ENCODE measurements at regions not wholly inside any gene's neighbourhood (a gene's known extent, or its start where the extent isn't known, plus 50 kb on each side); places are given as distances from the start of the nearest gene placed in this dataset.

DNA sequence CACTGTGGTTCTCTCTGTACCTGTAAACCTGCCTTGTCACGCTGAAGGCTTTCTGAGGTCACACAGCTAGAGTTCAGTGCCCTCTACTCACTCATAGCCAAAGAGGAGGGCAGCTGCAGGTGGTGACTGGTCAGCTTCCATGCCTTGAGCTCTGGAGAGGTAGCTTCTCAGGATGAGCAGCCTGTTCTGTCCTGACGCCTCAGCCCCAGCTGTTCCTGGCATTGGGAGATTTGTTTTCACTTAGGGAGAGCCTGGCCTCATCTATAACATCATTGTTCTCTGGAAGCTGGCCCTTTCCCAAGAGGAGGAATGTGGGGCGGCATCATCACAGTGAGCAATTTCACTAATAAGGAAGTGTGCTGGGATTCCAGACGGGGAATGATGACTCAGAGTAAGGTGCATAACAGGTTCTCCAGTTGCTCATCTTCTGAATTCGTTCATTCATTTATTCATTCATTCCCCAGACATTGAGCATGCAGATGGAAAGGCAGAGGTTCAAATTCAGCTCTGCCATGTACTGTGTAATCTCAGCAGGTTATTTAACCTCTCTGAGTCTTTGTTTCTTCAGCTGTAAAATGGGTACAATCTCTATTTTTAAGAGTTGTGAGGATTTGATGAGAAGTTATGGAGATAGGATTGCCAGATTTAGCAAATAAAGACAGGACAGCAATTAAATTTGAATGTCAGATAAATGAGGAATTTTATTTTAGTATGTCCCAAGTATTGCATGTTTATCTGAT lies 255.8 kb upstream of the CRY1 start:
- DNase-seq (ENCODE audit: low read depth): no peak

DNA sequence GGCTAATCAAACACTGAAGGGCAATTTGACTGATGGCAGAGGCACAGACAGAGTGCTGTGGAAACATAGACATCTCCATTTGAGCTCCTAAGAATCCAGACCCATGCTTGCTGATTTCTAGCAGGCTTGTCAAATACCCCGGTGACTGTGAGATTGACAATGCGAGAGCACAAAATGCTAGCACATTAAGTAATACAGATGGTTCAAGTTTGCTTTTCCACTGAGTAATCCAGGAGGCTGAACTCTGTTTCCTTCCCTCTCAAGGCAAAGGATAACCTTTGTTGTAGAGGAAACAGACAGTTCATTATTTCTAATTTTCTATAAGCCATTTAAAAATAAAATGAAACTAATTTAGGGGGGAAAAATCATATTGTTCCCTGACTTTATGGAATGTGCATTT lies 256.5 kb upstream of the CRY1 start:
- DNase-seq (ENCODE audit: low read depth): no peak

DNA sequence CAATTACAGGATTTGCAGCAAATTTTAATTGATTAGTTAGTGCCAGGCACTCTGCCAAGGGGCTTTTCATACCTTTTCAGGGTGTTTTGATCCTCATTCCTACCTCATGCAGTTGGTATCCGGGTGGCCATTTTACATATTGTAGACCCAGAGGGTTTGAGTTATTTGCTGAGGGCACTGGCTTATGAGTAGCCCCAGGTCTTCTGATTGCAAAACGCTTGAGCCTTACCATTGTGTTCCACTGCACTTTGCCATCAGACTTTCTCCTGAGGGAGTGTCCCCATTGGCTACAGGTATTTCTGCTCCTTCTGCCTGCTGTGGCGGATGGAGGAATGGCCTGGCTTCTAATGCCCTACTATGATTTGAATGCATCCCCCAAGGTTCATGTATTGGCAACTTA lies 257.8 kb upstream of the CRY1 start:
- no peak for DNase-seq (ENCODE audit: low read depth)

DNA sequence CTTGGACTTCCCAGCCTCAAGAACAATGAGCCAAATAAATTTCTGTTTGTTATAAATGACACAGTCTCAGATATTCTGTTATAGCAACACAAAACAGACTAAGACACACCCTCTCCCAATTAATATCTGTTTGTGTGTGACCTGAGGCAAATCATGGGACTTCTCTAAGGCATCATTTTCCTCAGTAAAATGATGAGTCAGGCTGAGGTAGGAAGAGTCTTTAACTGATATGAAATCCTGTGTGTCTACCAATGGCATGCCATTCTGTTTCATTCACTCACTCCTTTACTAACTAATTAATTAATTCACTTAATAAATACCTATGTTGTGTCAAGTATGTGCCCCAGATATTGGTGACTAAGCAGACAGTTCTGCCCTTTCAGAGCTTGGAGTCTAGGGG lies 258.4 kb upstream of the CRY1 start:
- no peak for DNase-seq (ENCODE audit: low read depth)

DNA sequence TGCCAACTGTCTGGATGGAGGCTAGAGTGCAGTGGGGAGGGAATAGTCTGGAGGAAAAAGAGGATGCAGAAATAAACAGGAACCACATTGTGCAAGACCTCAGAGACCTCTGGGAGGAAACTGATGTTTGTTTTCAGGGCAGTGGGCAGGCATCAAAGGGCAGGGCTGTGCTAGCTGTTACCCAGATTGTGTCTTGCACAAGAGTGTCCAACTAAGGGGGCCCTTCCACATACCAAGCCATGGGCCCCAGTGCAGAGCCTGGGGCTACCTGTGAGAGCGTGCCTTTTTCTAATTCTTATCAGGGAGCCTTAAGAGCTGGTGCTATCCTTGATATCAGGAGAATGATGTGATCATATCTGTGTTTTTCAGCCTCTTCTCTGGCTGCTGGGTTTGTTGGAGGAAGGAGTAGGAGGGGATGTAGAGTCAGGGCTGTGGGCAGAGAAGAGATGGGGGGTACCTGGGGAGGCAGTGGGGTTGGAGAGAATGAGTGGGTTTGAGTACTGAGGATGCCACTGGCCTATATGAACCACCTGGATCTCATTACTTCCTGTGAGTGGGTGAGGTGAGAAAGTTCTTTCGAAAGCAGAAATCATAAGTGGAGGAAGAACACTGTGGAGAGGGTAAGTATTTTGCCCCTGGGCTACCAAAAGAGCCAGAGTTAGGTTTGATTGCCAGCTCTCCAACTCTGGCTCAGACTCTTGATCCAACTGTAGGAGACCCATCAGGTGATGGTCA lies 259.2 kb upstream of the CRY1 start:
- no peak for DNase-seq (ENCODE audit: low read depth)

DNA sequence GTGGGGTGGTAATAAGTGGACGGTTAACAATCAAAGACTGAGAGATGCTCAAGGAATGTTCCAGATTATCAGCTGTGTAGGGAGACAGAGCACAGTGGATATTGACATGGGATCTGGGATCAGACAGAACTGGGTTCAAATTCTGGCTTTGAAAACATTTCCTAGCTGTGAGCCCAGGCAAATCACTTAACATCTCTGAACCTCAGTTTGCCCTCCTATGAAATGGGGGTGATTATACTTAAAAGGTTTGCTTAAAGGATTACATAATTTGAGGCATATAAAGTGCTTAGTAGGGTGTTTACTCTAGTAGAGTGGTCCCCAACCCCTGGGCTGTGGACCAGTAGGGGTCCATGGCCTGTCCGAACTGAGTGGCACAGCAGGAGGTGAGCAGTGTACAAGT lies 260.0 kb upstream of the CRY1 start:
- DNase-seq (ENCODE audit: low read depth): no peak

DNA sequence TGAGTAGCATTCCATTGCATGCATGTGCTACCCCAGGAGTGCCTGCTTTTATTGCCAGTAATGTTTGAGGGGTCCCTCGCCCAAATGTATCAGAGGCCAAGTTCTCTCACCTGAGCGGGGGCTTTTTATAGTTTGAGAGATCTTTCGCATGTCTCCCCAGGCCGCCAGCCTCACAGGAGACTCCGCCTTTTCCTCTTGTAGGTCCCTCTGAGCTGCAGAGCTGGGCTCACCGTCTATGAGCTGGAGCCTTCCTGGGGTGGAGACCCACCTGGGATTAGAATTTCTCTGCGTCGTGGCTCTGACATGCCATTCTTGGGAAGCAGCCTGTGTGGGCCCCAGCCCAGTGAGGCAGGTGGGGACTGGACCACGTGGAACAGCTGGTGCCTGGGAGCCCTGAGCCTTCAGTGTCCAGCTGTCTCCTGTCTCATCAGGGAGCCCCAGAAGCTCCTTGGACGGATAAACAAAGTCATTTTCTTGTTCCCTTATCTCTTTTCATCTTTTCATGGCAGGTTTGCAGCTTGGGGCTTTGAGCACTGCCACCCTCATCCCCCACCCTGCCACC lies 261.7 kb upstream of the CRY1 start:
- no peak for DNase-seq (ENCODE audit: low read depth)

DNA sequence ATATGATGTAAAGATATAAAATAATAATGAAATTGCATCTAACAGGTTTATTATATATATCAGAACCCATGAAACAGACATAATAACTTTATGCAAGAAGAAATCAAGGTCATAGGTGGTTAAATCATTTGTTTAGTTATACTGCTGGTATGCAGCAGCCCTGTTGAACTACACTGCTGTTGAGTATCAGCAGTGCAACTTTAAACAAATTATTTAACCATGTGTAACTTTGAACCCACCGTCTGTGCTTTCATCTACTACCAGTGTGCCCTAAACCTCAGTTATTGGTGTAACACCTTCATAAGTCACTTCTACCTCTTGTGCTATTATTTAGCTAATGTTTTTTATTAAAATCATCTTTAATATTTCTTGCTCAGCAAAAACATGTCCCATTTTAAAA lies 262.3 kb upstream of the CRY1 start:
- DNase-seq (ENCODE audit: low read depth): no peak

DNA sequence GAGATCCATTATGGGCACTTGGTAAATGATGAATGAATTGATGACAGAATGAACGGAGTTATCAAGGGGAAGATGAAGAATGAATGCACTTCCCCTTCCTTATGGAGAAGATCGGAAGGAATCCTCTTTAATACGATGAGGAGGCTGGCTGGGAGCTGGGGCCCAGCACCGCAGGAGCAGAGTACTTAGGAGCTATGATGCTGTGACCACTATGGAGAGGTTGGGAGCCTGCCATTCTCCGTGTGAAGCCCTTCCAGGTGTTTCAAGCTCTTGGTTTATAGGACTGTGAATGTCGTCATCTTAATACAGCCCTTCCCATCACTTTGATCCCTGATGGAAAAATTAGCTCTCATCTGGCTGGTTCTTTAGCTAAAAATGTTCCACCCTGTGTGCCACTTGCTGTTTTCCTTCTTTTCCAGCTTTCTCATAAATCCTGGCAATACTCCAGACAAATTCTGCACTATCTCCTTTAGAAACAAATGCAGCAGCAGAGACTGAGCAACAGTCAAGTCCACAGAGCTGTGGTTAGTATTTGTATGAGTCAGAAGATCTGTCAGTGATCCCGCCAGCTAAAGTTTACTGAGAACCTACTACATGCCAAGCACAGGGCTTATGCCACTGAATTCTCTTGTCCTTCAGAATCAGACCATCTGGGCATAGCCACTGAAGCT lies 263.1 kb upstream of the CRY1 start:
- DNase-seq (ENCODE audit: low read depth): no peak

DNA sequence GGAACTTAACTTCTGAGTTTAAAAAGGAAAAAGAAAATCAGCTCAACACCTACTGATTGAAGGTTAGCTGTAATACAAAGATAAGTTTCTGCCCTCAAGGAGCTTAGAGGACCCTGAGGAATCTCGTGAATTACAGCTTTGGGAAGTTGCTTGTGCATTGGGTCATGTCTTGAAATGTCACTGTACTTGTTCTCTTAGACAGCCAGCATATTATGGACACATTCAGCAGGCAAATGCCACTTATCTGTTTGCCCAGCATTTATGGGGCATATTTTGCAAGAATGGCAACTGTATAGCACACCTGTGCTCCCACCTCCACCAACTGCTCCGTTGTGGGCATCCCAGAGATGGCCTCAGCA lies 263.6 kb upstream of the CRY1 start:
- no peak for DNase-seq (ENCODE audit: low read depth)

DNA sequence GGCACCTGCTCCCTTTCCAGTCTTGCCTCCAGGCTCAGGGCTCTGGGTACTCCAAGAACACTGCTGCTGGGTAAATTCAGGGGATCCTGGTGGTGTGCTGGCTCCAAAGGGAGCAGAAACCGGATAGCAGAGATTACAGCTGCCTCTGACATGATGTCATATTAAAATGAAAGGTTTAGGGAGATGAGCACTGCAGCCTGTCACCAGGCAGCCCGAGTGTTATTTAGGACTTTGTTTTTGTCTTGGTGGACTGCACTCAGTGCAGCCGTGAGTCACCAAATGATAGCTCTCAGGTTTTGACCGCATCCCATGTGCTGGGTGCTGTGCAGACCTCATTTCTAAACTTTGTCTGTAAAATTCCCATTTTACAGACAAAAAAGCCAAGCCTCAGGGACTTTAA lies 266.0 kb upstream of the CRY1 start:
- DNase-seq (ENCODE audit: low read depth): no peak

DNA sequence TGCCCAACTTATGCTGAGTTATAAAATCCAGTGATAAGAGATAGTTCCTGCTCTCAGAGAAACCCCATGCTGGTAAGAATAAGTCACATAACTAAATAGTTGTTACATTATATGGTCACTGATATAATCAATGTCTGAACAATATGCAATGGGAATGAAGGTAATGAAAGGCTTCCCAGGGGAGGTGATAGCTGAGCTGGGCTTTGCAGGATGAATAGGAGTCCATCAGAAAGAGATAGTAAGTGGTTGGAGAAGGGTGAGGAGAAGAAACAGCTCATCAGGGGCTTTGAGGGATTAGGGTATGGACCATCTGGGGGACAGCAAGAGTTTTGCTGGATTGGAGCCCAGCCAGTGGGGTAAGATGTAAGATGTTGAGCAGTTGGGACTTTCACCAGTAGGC lies 266.7 kb upstream of the CRY1 start:
- no peak for DNase-seq (ENCODE audit: low read depth)

DNA sequence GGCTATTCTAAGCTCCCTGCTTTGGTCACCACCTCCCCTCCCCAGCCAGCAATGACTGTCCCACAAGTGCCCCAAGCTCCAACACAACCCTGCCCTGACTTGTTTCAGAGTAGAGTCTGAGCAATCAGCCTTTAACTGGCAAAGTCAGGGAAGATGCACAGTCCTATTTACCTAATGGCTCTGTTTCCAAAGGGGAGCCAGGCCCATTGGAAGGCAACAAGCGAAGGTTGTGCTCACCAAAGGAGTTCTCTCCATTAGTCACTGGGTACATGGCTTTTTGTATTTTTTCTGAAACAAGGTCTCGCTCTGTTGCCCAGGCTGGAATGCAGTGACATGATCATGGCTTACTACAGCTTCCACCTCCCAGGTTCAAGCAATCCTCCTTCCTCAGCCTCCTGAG lies 267.1 kb upstream of the CRY1 start:
- no peak for DNase-seq (ENCODE audit: low read depth)

DNA sequence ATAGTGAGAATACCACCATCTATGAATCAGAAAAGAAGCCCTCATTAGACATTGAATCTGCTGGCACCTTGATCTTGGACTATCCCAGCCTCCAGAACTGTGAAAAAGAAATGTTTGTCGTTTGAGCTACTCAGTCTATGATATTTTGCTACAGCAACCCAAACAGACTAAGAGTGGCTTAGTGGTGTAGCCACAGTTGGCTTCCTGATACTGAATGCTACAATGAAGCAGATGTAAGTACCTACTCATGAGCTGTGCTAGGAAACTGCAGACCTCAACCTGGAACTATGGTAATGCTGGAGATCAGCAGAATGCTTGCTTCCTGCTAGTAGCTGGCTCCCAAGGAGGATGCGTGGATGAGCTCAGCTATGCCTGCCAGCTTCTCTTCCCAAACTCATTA lies 268.6 kb upstream of the CRY1 start:
- DNase-seq (ENCODE audit: low read depth): no peak

DNA sequence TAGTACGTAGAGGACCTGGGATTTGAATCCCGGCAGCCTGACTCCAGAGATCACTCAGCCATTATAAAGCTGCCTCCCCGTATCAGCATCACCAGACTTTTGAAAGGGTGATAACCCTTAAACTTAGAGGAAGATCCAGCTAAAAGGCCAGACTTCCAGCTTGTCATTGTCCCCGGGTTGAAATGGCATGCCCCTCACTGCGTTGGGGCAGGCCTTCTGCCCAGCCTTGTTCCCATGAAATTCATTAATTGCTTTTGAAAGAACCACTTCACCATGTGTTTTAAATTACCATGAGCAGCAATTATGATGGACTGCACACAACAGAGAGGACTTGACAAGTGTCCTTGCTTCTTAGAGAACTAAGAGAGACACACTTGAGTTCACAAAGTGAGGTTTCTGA lies 269.6 kb upstream of the CRY1 start:
- DNase-seq (ENCODE audit: low read depth): no peak

DNA sequence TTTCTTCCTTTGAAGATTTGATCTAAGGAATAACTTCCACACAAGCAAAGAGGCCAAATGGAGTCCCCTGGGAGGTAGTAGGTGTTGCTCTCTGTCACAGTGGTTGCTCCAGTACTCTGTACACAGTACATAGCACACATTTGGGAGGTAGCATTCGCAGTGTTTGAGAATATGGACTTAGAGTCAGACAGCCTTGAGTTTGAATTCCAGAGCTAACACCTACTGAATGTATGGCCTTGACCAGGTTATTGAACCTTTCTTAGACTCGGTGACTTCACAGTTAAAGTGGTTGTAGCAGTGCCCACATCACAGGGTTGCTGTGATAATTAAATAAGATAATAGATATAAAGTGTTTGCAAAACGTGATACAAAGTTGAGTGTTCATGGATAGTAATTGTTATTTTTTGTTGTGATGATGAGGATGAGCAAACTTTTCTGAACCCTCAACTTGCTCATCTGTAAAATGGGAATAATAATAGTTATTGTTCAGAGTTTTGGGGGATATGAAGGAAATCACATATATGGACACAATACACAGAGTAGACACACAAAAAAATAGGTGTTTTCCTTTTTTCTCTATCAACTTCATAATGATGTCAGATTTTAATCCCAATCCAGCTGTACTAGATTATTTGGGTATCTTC lies 271.6 kb upstream of the CRY1 start:
- DNase-seq (ENCODE audit: low read depth): no peak

DNA sequence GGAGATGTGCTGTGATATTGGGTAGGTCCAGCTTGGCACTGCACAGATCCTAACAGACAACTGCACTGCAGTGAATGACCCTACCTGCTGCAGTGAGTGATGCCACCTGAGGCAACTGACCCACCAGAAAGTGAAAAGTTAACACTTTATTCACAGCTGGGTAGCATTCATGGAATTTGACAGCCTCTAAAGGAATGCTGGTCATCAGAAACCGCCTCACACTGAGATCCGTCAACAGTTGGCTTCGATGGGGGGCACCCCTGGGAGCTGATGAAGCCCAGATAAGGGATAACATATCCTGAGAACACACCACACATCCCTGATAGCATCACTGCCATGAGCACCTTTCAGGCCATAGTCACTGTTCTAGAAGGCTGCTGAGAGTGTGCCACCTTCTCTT lies 272.4 kb upstream of the CRY1 start:
- no peak for DNase-seq (ENCODE audit: low read depth)

DNA sequence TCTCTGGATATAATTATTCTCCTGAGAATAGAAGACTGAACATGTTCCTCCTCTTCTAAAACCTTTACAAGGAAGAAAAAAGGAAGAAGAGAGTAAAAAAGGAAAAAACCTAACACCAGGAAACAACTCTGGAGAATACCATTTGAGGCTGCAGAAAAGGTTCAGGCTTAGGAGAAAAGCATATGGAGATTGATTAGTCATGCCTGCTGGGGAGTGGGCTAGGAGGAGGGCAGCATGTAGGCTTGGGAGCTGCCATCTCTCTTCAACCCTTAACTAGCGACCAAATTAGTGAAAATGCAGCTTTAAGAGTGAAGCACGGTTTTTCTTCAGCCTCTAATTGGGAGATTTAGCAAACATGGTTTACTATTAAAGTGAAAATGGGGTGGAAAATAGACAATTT lies 273.0 kb upstream of the CRY1 start:
- no peak for DNase-seq (ENCODE audit: low read depth)

DNA sequence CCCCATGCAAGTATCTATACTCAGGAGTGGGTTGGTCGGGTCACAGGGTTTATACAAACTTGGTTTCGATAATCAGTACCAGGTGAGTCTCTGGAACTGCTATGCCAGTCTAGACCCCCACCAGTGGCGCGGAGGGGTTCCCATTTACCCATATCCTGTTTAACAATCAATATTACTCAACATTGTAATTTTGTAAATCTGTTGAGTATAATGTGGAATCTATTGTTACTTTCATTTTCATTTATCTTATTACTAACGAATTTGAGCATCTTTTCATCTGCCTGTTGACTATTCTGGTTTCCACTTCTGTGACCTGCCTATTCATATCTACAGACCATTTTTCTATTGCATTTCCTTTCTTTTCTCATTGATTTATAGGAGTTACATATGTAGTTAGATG lies 275.2 kb upstream of the CRY1 start:
- no peak for DNase-seq (ENCODE audit: low read depth)

DNA sequence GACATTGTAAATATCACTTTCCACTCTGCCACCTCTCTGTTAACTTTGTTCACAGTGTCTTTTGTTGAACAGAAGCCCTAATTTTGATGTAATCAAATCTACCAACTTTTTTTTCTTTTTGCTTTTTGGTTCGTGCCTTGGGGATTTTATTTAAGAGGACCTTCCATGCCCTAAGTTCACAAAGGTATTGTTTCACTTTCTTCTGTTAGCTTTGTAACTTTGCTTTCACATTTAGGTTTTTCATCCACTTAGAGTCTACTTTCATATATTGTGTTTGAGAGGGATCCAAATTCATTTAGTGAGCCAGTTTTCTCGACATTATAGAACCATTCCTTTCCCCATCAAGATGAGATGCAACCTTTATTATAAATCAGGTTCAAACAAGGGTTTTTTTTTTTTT lies 275.7 kb upstream of the CRY1 start:
- no peak for DNase-seq (ENCODE audit: low read depth)

DNA sequence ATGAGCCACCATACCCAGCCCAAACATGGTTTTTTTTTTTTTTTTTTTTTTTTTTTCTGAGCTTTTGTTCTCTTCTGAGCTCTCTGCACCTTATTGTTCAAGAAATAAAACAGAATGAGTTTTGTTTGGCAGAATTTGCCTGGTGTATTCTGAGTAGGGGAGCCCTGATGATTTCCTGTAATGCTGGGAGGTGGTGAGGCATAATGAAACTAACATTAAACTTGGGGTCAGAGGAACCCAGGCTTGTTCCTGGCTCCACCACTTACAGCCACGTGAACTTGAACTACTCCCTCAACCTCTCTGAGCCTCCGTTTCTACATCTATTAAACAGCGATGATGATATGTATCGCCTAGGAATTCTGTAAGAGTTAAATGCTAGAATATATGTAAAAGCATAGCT lies 276.3 kb upstream of the CRY1 start:
- DNase-seq (ENCODE audit: low read depth): no peak

DNA sequence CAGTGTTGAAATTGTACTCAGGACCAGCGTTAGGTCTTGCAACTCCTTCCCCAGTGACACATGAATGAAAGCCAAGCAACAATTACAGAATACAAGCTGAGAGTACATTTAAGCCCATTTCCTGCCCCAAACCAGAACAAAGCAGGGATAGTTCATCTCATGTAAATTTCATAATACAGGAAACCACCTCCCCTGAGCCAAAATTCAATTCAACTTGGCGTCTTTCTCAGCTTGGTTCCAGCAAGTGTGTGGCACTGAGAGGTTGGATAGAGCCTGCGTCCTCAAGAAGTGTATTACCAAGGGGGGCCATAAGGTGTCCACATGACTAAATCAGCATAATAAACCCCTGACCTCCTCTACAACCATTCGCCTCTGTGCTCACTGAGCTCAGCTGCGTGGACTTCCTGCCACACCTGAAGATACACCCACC lies 278.9 kb upstream of the CRY1 start:
- DNase-seq (ENCODE audit: low read depth): no peak
